SJSA1 (cell line): ENCODE measurements at regions not wholly inside any gene's neighbourhood (a gene's known extent, or its start where the extent isn't known, plus 50 kb on each side); places are given as distances from the start of the nearest gene placed in this dataset.

Experiments
- DNase-seq, 2 experiments: peaks; one replicate each; pipeline ENCODE4 v3.0.0-alpha.2; 2015 to 2020; ENCODE audit warnings: low spot score in 2 of 2, low read depth in 1 of 2
- H3K27ac ChIP-seq: fragments of 250-450 bp; sonication (Bioruptor Pico); 2 replicates; pipeline ENCODE4 v1.5.1; 2020; ENCODE audit warnings: mild to moderate bottlenecking, moderate library complexity
- H3K27me3 ChIP-seq: fragments of 250-450 bp; sonication (Bioruptor Pico); replicated peaks from 2 replicates; pipeline ENCODE4 v1.5.1; 2020; ENCODE audit warnings: mild to moderate bottlenecking, moderate library complexity
- H3K36me3 ChIP-seq: fragments of 250-450 bp; sonication (Bioruptor Pico); 2 replicates; pipeline ENCODE4 v1.5.1; 2020; ENCODE audit warnings: mild to moderate bottlenecking
- H3K4me1 ChIP-seq: fragments of 250-450 bp; sonication (Bioruptor Pico); replicated peaks from 2 replicates; pipeline ENCODE4 v1.6.1; 2021; ENCODE audit warnings: mild to moderate bottlenecking
- H3K4me3 ChIP-seq: fragments of 250-450 bp; sonication (Bioruptor Pico); 2 replicates; pipeline ENCODE4 v1.5.1; 2020; ENCODE audit warnings: mild to moderate bottlenecking
- H3K9me3 ChIP-seq: fragments of 250-450 bp; sonication (Bioruptor Pico); replicated peaks from 2 replicates; pipeline ENCODE4 v1.5.1; 2020; ENCODE audit warnings: mild to moderate bottlenecking

DNA sequence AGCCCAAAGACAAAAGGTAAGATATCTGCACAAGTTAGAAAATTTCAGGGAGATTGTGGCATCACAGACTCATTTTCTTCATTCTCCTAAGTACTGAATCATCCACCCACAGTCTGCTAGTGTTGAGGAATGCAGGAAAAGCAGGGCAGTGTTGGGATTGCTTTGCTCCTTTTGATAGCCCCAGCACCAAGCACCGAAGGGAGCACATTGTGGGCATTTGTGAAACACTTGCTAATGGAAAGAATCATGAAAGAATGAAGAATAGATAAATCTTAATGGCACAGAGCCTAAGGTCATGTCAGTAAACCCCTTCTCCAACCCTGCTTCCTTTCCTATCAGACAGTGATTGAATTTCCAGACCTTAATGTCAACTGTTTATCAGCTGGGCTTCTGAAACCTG, 103.1 kb upstream of the GPRIN3 start:
- Histone ChIP-seq H3K27ac (no peak overlapping the region), H3K27me3 (no peaks in the 10 kb centered on the region), H3K9me3 (no peaks in the 10 kb centered on the region)

DNA sequence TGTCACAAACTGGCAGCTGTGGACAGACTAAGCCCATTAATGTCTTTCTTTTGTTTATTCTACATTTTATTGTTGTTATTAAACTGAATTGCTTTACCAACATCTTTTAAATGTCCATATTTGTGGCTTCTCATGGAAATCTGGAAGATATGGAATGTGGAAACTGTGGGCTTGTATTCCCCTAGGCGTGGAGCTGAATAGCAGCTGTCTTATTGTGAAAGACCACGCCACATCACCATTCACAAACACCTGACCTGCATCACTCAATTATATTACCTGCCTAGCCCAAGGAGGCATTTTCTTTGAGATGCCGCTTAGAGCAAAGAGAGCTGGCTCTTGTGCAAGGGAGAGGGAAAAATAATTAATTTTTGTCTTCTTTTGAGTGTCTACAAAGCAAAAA, 96.9 kb upstream of the GPRIN3 start:
- no peak for DNase-seq
- H3K27ac ChIP-seq = no peak overlapping the region
- no peaks in the 10 kb centered on the region for H3K9me3 ChIP-seq
- no peaks in the 10 kb centered on the region for H3K4me1 ChIP-seq
- H3K36me3 ChIP-seq = no peaks in the 10 kb centered on the region
- no peak overlapping the region for H3K4me3 ChIP-seq
- H3K27me3 ChIP-seq = no peaks in the 10 kb centered on the region

More for the DNA sequence above, 103.1 kb upstream of the GPRIN3 start:
- Histone ChIP-seq H3K4me3 (no peak overlapping the region), H3K4me1 (no peaks in the 10 kb centered on the region), H3K36me3 (no peaks in the 10 kb centered on the region)
- no peak for DNase-seq

DNA sequence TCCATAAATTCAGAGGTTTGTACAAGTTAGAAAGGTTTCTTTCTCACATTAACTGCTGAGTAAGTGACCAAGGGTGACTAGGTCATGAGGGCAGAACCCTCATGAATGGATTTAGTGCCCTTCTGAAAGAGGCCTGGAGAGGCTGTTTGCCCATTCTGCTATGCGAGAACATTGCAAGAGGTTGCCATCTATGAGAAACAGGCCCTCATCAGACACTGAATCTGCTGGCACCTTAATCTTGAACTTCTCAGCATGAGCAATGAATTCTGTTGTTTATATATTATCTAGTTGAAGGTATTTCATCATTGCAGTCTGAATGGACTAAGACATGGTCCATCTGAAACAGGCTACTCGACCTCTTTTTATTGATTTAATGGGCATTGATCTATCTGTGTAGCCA, 96.2 kb upstream of the GPRIN3 start:
- no peak overlapping the region for H3K4me3 ChIP-seq
- no peaks in the 10 kb centered on the region for H3K9me3 ChIP-seq
- H3K36me3 ChIP-seq = no peaks in the 10 kb centered on the region
- no peaks in the 10 kb centered on the region for H3K27me3 ChIP-seq
- H3K27ac ChIP-seq = no peak overlapping the region
- DNase-seq = no peak
- H3K4me1 ChIP-seq = no peaks in the 10 kb centered on the region

DNA sequence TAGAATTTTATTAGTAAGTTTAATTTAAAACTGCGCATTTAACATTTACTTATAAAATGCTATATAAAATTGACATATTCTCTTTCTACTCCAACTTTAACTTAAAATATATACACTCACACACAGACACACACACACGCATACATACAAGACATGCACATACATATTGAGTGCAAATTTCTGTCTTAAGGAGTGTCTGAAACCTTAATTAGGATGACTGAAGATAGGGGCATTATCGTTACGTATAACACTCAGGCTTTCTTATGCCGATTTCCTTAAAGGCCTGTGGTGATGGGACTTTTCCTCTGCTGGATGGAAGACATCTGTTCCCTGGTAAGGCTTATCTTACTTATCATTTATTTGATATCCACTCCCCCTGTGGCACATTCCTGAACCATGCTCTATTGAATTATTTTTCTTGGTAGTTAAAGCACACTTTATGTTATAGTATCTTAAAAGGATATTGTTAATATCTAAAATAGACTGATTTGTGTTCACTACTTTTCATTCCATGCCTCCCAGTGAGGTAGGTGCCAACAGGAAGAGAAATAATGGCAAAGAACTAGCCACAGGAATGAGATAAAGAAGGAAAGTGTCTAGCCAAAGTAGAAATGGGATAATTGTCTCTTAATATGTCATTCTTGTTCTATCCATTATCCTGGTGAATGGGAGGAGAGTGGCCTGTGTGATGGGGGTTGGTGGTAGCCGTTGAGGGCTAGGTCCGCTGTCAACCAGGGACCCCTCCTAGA, 92.9 kb upstream of the GPRIN3 start:
- no peaks in the 10 kb centered on the region for H3K9me3 ChIP-seq
- H3K4me3 ChIP-seq = no peak overlapping the region
- no peaks in the 10 kb centered on the region; the same call in 1 of the 2 replicates for H3K27me3 ChIP-seq
- H3K27ac ChIP-seq = no peak overlapping the region
- no peak for DNase-seq
- no peaks in the 10 kb centered on the region for H3K36me3 ChIP-seq
- H3K4me1 ChIP-seq = no peaks in the 10 kb centered on the region

DNA sequence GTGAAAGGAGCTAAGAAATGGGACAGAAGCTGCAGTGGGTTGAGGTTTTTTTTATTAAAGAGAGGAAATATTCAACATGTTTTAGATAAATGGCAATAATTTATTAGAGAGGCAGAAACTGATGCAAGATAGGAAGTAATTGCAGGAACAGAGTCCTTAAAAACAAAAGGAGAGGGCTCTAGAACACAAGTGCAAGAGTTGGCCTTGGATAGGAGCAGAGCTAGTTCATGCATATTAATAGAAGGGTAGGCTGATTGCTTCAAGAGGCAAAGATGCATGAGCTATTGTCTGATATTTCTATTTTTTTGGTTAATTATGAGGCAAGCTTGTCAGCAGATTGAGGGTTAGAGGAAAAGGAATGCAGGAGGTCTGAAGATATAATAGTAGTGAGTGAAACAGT, 91.0 kb upstream of the GPRIN3 start:
- Histone ChIP-seq H3K27me3 (no peaks in the 10 kb centered on the region; the same call in 1 of the 2 replicates), H3K4me3 (no peak overlapping the region), H3K27ac (no peak overlapping the region), H3K36me3 (no peaks in the 10 kb centered on the region), H3K9me3 (no peaks in the 10 kb centered on the region), H3K4me1 (no peaks in the 10 kb centered on the region)
- no peak for DNase-seq

DNA sequence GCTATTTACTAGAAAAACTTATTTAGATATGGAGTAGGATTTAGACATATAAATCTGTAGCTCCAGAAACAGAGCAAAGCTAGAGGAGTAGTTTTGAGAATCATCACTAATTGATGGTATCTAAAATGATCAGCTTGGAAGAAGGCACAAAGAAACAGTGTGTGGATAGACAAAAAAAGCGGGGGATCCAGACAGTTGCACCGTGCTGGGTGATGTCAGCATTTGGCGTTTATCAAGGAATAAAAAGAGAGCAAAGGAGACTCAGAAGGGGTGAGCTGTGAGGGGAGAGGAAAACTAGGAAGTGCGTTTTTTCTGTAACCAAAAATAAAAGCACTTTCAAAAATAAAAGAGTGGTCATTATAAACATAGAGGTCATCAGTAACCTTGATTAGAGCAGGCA, 90.5 kb upstream of the GPRIN3 start:
- H3K4me1 ChIP-seq = no peaks in the 10 kb centered on the region
- H3K36me3 ChIP-seq = no peaks in the 10 kb centered on the region
- H3K27ac ChIP-seq = no peak overlapping the region
- no peak overlapping the region for H3K4me3 ChIP-seq
- DNase-seq = no peak
- H3K27me3 ChIP-seq = no peaks in the 10 kb centered on the region; the same call in 1 of the 2 replicates
- no peaks in the 10 kb centered on the region for H3K9me3 ChIP-seq

DNA sequence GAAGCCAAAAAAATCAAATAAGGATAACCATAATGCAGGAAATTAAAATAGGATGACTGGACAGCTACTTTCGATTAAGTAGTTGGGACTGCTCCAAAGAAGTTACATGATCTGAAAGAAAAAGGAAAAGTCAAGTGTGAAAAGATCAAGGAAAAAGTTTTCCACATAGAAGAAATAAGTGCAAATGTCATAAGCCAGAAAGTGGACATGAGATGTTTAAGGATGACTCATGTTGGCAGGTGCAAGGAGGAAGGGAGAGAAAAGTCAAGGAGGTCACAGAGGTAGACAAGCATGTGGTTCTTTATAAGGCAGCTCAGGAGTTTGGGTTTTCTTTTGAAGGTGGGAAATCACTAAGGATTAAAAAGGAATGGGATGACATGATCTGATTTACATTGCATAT, 89.8 kb upstream of the GPRIN3 start:
- Histone ChIP-seq H3K4me1 (no peaks in the 10 kb centered on the region), H3K4me3 (no peak overlapping the region), H3K27me3 (no peaks in the 10 kb centered on the region; the same call in 1 of the 2 replicates), H3K36me3 (no peaks in the 10 kb centered on the region), H3K27ac (no peak overlapping the region), H3K9me3 (no peaks in the 10 kb centered on the region)
- DNase-seq = no peak

DNA sequence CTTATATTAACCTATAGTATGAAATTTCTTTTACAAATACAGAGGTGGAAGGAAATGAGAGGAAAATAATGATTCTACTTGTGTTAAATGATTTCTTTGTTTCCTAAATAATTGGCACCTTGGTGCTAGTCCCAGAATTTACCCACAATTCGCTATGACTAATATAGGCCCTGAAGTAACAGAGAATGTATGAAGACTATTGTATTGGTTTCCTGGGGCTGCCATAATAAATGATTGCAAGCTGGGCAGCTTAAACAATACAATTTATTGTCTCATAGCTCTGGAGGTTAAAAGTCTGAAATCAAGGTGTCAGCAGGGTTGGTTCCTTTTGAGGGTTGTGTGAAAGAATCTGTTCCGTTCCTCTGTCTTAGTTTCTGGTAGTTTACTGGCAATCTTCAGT, 74.8 kb upstream of the GPRIN3 start:
- Histone ChIP-seq H3K36me3 (no peaks in the 10 kb centered on the region), H3K4me1 (no peaks in the 10 kb centered on the region)
- no peak for DNase-seq

DNA sequence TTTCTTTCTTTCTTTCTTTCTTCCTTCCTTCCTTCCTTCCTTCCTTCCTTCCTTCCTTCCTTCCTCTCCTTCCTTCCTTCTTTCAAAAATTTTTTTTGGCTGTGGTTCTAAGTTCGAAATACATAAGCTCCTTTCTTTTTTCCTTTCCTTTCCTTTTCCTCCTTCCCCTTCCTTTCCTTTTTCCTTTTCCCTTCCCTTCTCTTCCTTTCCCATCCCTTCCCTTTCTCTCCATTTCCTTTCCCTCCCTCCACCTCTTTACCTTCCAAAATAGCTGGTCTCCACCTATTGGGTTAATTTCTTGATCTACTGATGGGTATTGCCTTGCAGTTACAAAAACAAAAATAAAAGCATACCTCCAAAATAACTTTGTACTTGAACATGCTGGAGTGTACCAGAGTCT, 73.4 kb upstream of the GPRIN3 start:
- Histone ChIP-seq H3K36me3 (no peaks in the 10 kb centered on the region), H3K4me3 (no peak overlapping the region), H3K4me1 (no peaks in the 10 kb centered on the region), H3K27ac (no peak overlapping the region), H3K9me3 (no peaks in the 10 kb centered on the region), H3K27me3 (no peaks in the 10 kb centered on the region)
- no peak for DNase-seq

More for the DNA sequence above, 74.8 kb upstream of the GPRIN3 start:
- Histone ChIP-seq H3K9me3 (no peaks in the 10 kb centered on the region), H3K4me3 (no peak overlapping the region), H3K27me3 (no peaks in the 10 kb centered on the region), H3K27ac (no peak overlapping the region)

DNA sequence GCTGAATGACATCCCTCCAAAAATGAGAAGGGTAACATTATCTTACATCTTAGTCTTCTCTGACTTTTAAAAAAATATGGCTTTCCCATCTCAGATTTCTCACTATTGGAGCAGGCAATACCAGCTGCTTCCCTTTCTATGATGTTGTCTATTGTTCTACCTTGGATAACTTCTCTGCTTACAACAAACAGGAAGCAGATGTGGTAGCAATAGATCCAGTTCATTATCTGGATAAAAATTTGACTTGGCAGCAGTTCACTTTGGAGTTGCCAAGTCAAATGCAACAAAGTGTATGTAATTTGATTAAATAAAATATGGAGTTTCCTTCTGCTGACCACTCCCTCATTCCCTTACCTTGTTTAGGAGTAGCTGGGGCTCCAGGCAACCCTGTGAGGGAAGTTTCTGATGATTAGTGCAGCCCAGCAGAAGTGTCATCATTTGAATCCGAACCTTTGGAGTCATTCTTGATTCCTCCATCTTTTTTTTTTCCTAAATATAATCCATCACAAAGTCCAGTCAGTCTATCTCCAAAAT, 72.0 kb upstream of the GPRIN3 start:
- Histone ChIP-seq H3K9me3 (no peaks in the 10 kb centered on the region), H3K36me3 (no peaks in the 10 kb centered on the region), H3K27me3 (no peaks in the 10 kb centered on the region), H3K27ac (no peak overlapping the region), H3K4me3 (no peak overlapping the region), H3K4me1 (no peaks in the 10 kb centered on the region)
- DNase-seq = no peak

DNA sequence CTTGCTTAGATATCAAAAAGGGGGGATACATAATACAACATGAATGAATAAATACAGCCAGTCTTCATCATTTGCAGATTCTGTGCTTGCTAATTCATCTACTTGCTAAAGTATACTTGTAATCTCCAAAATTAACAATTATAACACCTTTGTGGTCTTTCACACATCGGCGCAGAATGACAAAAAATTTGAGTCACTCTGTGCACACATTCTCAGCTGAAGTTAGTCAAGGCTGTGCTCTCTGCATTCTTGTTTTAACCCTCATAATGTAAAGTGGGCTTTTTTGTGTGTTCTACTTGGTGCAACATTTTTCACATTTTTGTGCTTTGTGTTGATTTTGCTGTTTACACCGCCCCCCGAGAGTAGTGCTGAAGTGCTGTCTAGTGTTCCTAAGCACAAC, 65.8 kb upstream of the GPRIN3 start:
- H3K27me3 ChIP-seq = peaks cover 3% of the 10 kb centered on the region; the same call in 1 of the 2 replicates
- no peaks in the 10 kb centered on the region for H3K4me1 ChIP-seq
- DNase-seq = no peak
- no peaks in the 10 kb centered on the region for H3K9me3 ChIP-seq
- H3K27ac ChIP-seq = no peak overlapping the region
- H3K36me3 ChIP-seq = no peaks in the 10 kb centered on the region
- H3K4me3 ChIP-seq = no peak overlapping the region

DNA sequence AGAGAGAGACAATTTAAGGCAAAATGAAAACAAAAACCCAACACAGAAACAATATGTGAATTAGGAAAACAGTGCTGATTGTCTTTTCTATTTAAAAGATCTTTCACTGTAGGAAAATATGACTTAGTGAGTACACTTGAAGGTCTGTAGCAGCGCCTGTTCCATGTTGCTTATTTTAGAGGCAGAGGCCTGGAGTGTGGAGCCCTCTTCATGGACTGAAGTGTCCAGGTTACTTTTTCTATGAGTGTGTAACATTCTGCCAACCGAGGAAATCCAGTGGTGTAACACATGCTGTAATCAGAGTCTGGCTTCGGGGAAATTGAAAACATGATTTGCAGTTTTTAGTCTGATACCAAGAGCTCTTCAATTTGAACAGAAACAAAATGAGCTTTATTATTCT, 64.0 kb upstream of the GPRIN3 start:
- Histone ChIP-seq H3K4me3 (no peak overlapping the region), H3K9me3 (no peaks in the 10 kb centered on the region), H3K27ac (no peak overlapping the region), H3K36me3 (no peaks in the 10 kb centered on the region), H3K4me1 (no peaks in the 10 kb centered on the region), H3K27me3 (peaks cover 3% of the 10 kb centered on the region; the same call in 1 of the 2 replicates)
- DNase-seq = no peak

DNA sequence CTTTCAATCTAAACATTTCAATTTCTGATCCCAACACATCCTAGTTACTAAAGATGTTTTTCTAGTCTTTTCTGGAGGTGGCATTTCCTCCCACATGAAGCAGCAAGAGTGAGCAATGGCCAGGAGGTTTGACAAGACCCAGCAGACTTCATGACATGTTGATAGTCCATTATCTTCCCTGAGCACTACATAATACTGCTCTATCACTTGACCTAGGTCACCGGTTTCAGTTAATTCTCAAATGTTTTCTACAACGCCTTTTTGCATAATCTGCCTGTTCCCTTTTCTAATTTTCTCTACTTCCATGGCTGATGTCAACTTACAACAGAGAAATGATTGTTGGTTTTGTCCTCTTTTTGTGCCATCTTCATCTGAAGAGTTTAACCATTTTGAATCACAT, 62.0 kb upstream of the GPRIN3 start:
- Histone ChIP-seq H3K4me3 (no peak overlapping the region), H3K4me1 (no peaks in the 10 kb centered on the region), H3K9me3 (no peaks in the 10 kb centered on the region), H3K27me3 (peaks cover 3% of the 10 kb centered on the region; the same call in 1 of the 2 replicates), H3K27ac (no peak overlapping the region), H3K36me3 (no peaks in the 10 kb centered on the region)
- DNase-seq = no peak

DNA sequence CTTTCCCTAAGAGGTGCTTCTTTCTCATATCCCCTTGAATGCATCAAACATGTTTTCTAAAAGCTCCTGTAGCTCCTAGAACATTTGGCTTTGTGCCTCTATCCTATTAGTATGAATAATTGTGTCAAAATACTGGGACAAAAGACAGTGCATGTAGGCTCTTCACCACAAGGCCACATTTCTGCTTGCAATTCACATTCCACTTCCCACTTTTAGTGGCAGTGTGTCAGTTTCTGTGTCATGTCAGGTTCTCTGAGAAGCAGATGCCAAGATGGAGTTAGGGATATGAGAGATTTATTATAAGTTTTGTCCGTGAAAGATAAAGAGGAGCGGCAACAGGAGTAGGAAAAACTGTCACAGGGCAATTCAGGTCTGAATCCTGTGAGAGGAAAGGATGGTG, 61.3 kb upstream of the GPRIN3 start:
- Histone ChIP-seq H3K9me3 (no peaks in the 10 kb centered on the region), H3K36me3 (no peaks in the 10 kb centered on the region), H3K27me3 (peaks cover 3% of the 10 kb centered on the region; the same call in 1 of the 2 replicates), H3K27ac (no peak overlapping the region), H3K4me1 (no peaks in the 10 kb centered on the region), H3K4me3 (no peak overlapping the region)
- no peak for DNase-seq

DNA sequence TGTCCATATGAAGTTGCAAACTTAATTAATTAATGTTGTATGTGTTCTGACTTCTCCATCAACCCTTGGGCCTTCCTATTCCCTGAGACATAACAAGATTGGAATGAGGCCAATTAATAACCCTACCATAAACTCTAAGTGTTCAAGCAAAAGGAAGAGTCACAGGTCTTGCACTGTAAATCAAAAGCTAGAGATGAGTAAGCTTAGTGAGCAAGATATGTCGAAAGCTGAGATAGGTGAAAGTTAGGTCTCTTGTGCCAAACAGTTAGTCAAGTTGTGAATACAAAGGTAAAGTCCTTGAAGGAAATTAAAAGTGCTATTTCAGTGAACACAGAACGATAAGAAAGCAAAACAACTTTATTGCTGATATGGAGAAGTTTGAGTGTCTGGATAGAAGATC, 58.2 kb upstream of the GPRIN3 start:
- Histone ChIP-seq H3K36me3 (no peaks in the 10 kb centered on the region), H3K9me3 (no peaks in the 10 kb centered on the region), H3K27me3 (no peaks in the 10 kb centered on the region), H3K4me3 (no peak overlapping the region), H3K4me1 (no peaks in the 10 kb centered on the region), H3K27ac (no peak overlapping the region)
- no peak for DNase-seq
